NT2/D1 (cell line): ENCODE measurements at regions not wholly inside any gene's neighbourhood (a gene's known extent, or its start where the extent isn't known, plus 50 kb on each side); places are given as distances from the start of the nearest gene placed in this dataset.

Experiments used
- DNase-seq: peaks from one replicate; pipeline ENCODE4 v3.0.0-alpha.2; 2011; ENCODE audit warnings: low read depth, low spot score
- H3K27me3 ChIP-seq: 2 replicates; pipeline ENCODE4 v1.6.0; 2011; ENCODE audit warnings: mild to moderate bottlenecking; ENCODE audit not compliant: insufficient read length, insufficient read depth
- H3K36me3 ChIP-seq: 2 replicates; pipeline ENCODE4 v1.6.1; 2011; ENCODE audit warnings: mild to moderate bottlenecking, low read length, mixed read lengths; ENCODE audit not compliant: insufficient read depth, insufficient read length
- H3K4me1 ChIP-seq: 2 replicates; pipeline ENCODE4 v1.5.1; 2011; ENCODE audit not compliant: insufficient read depth, insufficient read length
- H3K4me3 ChIP-seq: 2 replicates; pipeline ENCODE4 v1.5.1; 2011; ENCODE audit warnings: low read depth; ENCODE audit not compliant: insufficient read length
- H3K9ac ChIP-seq: 2 replicates; pipeline ENCODE4 v1.6.0; 2011; ENCODE audit warnings: low read depth; ENCODE audit not compliant: insufficient read length
- H3K9me3 ChIP-seq: 2 replicates; pipeline ENCODE4 v1.5.1; 2011; ENCODE audit warnings: mild to moderate bottlenecking, low read length; ENCODE audit not compliant: insufficient read depth
- SUZ12 ChIP-seq: IDR thresholded peaks from 2 replicates; pipeline ENCODE4 v1.6.1; 2011; ENCODE audit not compliant: insufficient read length, insufficient read depth; ENCODE audit errors: extremely low read depth
- YY1 ChIP-seq: IDR thresholded peaks from 2 replicates; pipeline ENCODE4 v1.6.1; 2011; ENCODE audit not compliant: insufficient read length, insufficient read depth
- ZNF274 ChIP-seq: IDR thresholded peaks from 2 replicates; pipeline ENCODE4 v1.6.1; 2011; ENCODE audit warnings: mild to moderate bottlenecking, low read depth, low read length

GRCh38 chr5:173835661-173836060, 52.5 kb upstream of the CPEB4 start:
- Histone ChIP-seq H3K36me3 (no peaks in the 10 kb centered on the region), H3K9ac (no peak overlapping the region), H3K27me3 (no peaks in the 10 kb centered on the region), H3K9me3 (no peaks in the 10 kb centered on the region), H3K4me1 (no peaks in the 10 kb centered on the region), H3K4me3 (no peak overlapping the region)
- TF ChIP-seq ZNF274 (no peak), YY1 (no peak), SUZ12 (no peak)
- DNase-seq, result no peak

- no peak overlapping the region for H3K9ac ChIP-seq
- TF ChIP-seq YY1, result no peak
- no peak for DNase-seq
- no peaks in the 10 kb centered on the region for H3K27me3 ChIP-seq
- H3K4me3 ChIP-seq, result no peak overlapping the region
- peaks cover 4% of the 10 kb centered on the region for H3K4me1 ChIP-seq
- no peaks in the 10 kb centered on the region for H3K36me3 ChIP-seq
- H3K9me3 ChIP-seq, result no peaks in the 10 kb centered on the region
These were observed 50.5 kb upstream of the CPEB4 start for GRCh38 chr5:173837654-173838053.
